ENCODE measurements at regions not wholly inside any gene's neighbourhood (a gene's known extent, or its start where the extent isn't known, plus 50 kb on each side); places are given as distances from the start of the nearest gene placed in this dataset.
"Not testable (repeated sequence)": the region's sequence is repeated elsewhere in the genome, so short reads cannot be mapped to it uniquely, and the experiment has no call there.

- no peak for DNase-seq
Measured at GRCh38 chr1:5684791-5685190, 307.4 kb downstream of the NPHP4 start.

- no peak for DNase-seq
Measured at GRCh38 chr1:5683446-5683845, 308.8 kb downstream of the NPHP4 start.

GRCh38 chr1:5682626-5683225 lies 309.5 kb downstream of the NPHP4 start:
- no peak for DNase-seq

- no peak for DNase-seq
Measured at GRCh38 chr1:5681654-5682053, 310.6 kb downstream of the NPHP4 start.

GRCh38 chr1:5680600-5680999 lies 311.6 kb downstream of the NPHP4 start:
- no peak for DNase-seq

- no peak for DNase-seq
Measured at GRCh38 chr1:5678759-5679158, 313.5 kb downstream of the NPHP4 start.

- DNase-seq, result not testable (repeated sequence)
Measured at GRCh38 chr1:5672355-5672754, 319.9 kb downstream of the NPHP4 start.

GRCh38 chr1:5670590-5671350 lies 321.5 kb downstream of the NPHP4 start:
- DNase-seq, result no peak

GRCh38 chr1:5667513-5668325 lies 324.5 kb downstream of the NPHP4 start:
- no peak for DNase-seq

- no peak for DNase-seq
Measured at GRCh38 chr1:5664906-5665875, 327.0 kb downstream of the NPHP4 start.

- no peak for DNase-seq
Measured at GRCh38 chr1:5664081-5664768, 328.0 kb downstream of the NPHP4 start.

- no peak for DNase-seq
Measured at GRCh38 chr1:5662744-5663126, 329.5 kb downstream of the NPHP4 start.

GRCh38 chr1:5662086-5662743 lies 330.0 kb downstream of the NPHP4 start:
- DNase-seq, result no peak

- DNase-seq, result no peak
Measured at GRCh38 chr1:5661196-5662085, 330.8 kb downstream of the NPHP4 start.

- no peak for DNase-seq
Measured at GRCh38 chr1:5660141-5660935, 331.9 kb downstream of the NPHP4 start.

GRCh38 chr1:5659606-5660005 lies 332.6 kb downstream of the NPHP4 start:
- DNase-seq, result no peak

- DNase-seq, result no peak
Measured at GRCh38 chr1:5658340-5659316, 333.6 kb downstream of the NPHP4 start.
